ENCODE measurements at regions not wholly inside any gene's neighbourhood (a gene's known extent, or its start where the extent isn't known, plus 50 kb on each side); places are given as distances from the start of the nearest gene placed in this dataset.
"Not testable (repeated sequence)": the region's sequence is repeated elsewhere in the genome, so short reads cannot be mapped to it uniquely, and the experiment has no call there.

- H3K27ac Mint-ChIP-seq: no peak overlapping the region
- DNase-seq (no peak), ATAC-seq (no peak)
- H3K9me3 Mint-ChIP-seq (ENCODE audit: low read depth): peaks cover 3% of the 10 kb centered on the region
- no peaks in the 10 kb centered on the region for H3K4me1 Mint-ChIP-seq
- H3K36me3 Mint-ChIP-seq: no peaks in the 10 kb centered on the region
- no peaks in the 10 kb centered on the region for H3K27me3 Mint-ChIP-seq
- H3K4me3 Mint-ChIP-seq: no peak overlapping the region
- CTCF ChIA-PET: no interaction called here
Observed at GRCh38 chr6:114649298-114649697, 306.5 kb upstream of the HS3ST5 start.

- H3K27ac Mint-ChIP-seq: no peak overlapping the region
- no peaks in the 10 kb centered on the region for H3K27me3 Mint-ChIP-seq
- ATAC-seq (no peak), DNase-seq (no peak)
- H3K4me1 Mint-ChIP-seq: no peaks in the 10 kb centered on the region
- no peak overlapping the region for H3K4me3 Mint-ChIP-seq
- no peaks in the 10 kb centered on the region for H3K36me3 Mint-ChIP-seq
- peaks cover 3% of the 10 kb centered on the region for H3K9me3 Mint-ChIP-seq (ENCODE audit: low read depth)
- CTCF ChIA-PET: no interaction called here
Observed at GRCh38 chr6:114648847-114649246, 306.0 kb upstream of the HS3ST5 start.

GRCh38 chr6:114638341-114638740 is 295.5 kb upstream of the HS3ST5 start:
- Mint-ChIP-seq H3K27ac (no peak overlapping the region), H3K4me1 (no peaks in the 10 kb centered on the region), H3K36me3 (no peaks in the 10 kb centered on the region), H3K4me3 (no peak overlapping the region), H3K9me3 (ENCODE audit: low read depth) (peaks cover 4% of the 10 kb centered on the region), H3K27me3 (no peaks in the 10 kb centered on the region)
- CTCF ChIA-PET: no interaction called here
- ATAC-seq: no peak
- DNase-seq: no peak

- H3K27ac Mint-ChIP-seq: no peak overlapping the region
- H3K36me3 Mint-ChIP-seq: no peaks in the 10 kb centered on the region
- no peaks in the 10 kb centered on the region for H3K4me1 Mint-ChIP-seq
- H3K4me3 Mint-ChIP-seq: no peak overlapping the region
- CTCF ChIA-PET: no interaction called here
- DNase-seq: no peak
- H3K27me3 Mint-ChIP-seq: no peaks in the 10 kb centered on the region
- peaks cover 4% of the 10 kb centered on the region for H3K9me3 Mint-ChIP-seq (ENCODE audit: low read depth)
- no peak for ATAC-seq
Observed at GRCh38 chr6:114634016-114634415, 291.2 kb upstream of the HS3ST5 start.

- H3K27ac Mint-ChIP-seq; H3K27me3 Mint-ChIP-seq; H3K36me3 Mint-ChIP-seq; H3K4me1 Mint-ChIP-seq; ATAC-seq; CTCF ChIA-PET; H3K4me3 Mint-ChIP-seq; DNase-seq; H3K9me3 Mint-ChIP-seq (ENCODE audit: low read depth): not testable (repeated sequence)
Observed at GRCh38 chr6:114626226-114626625, 283.4 kb upstream of the HS3ST5 start.

- no peaks in the 10 kb centered on the region for H3K36me3 Mint-ChIP-seq
- H3K27ac Mint-ChIP-seq: no peak overlapping the region
- CTCF ChIA-PET: no interaction called here
- no peak overlapping the region for H3K4me3 Mint-ChIP-seq
- H3K27me3 Mint-ChIP-seq: no peaks in the 10 kb centered on the region
- ATAC-seq (no peak), DNase-seq (no peak)
- H3K4me1 Mint-ChIP-seq: no peaks in the 10 kb centered on the region
- no peaks in the 10 kb centered on the region for H3K9me3 Mint-ChIP-seq (ENCODE audit: low read depth)
Observed at GRCh38 chr6:114619621-114620200, 276.9 kb upstream of the HS3ST5 start.

- Mint-ChIP-seq H3K36me3 (no peaks in the 10 kb centered on the region), H3K4me3 (no peak overlapping the region), H3K27me3 (no peaks in the 10 kb centered on the region), H3K4me1 (no peaks in the 10 kb centered on the region), H3K9me3 (ENCODE audit: low read depth) (peaks cover 6% of the 10 kb centered on the region), H3K27ac (no peak overlapping the region)
- DNase-seq: no peak
- CTCF ChIA-PET: no interaction called here
- ATAC-seq: no peak
Observed at GRCh38 chr6:114611696-114612095, 268.9 kb upstream of the HS3ST5 start.

- ATAC-seq (no peak), DNase-seq (no peak)
- Mint-ChIP-seq H3K27me3 (no peaks in the 10 kb centered on the region), H3K36me3 (no peaks in the 10 kb centered on the region), H3K4me1 (no peaks in the 10 kb centered on the region), H3K27ac (no peak overlapping the region), H3K4me3 (no peak overlapping the region), H3K9me3 (ENCODE audit: low read depth) (peaks cover 6% of the 10 kb centered on the region)
- CTCF ChIA-PET: no interaction called here
Observed at GRCh38 chr6:114608091-114608490, 265.3 kb upstream of the HS3ST5 start.

GRCh38 chr6:114605656-114606055 is 262.8 kb upstream of the HS3ST5 start:
- DNase-seq: no peak
- no peaks in the 10 kb centered on the region for H3K36me3 Mint-ChIP-seq
- H3K4me1 Mint-ChIP-seq: no peaks in the 10 kb centered on the region
- peaks cover under 1% of the 10 kb centered on the region for H3K9me3 Mint-ChIP-seq (ENCODE audit: low read depth)
- ATAC-seq: no peak
- no peak overlapping the region for H3K4me3 Mint-ChIP-seq
- CTCF ChIA-PET: no interaction called here
- no peak overlapping the region for H3K27ac Mint-ChIP-seq
- no peaks in the 10 kb centered on the region for H3K27me3 Mint-ChIP-seq

GRCh38 chr6:114600381-114600780 is 257.6 kb upstream of the HS3ST5 start:
- H3K27ac Mint-ChIP-seq: no peak overlapping the region
- DNase-seq: no peak
- no peaks in the 10 kb centered on the region for H3K36me3 Mint-ChIP-seq
- H3K4me1 Mint-ChIP-seq: no peaks in the 10 kb centered on the region
- H3K27me3 Mint-ChIP-seq: no peaks in the 10 kb centered on the region
- H3K4me3 Mint-ChIP-seq: no peak overlapping the region
- ATAC-seq: no peak
- no peaks in the 10 kb centered on the region for H3K9me3 Mint-ChIP-seq (ENCODE audit: low read depth)
- CTCF ChIA-PET: no interaction called here

- Mint-ChIP-seq H3K27ac (no peak overlapping the region), H3K9me3 (ENCODE audit: low read depth) (no peaks in the 10 kb centered on the region), H3K4me1 (no peaks in the 10 kb centered on the region), H3K36me3 (no peaks in the 10 kb centered on the region), H3K27me3 (no peaks in the 10 kb centered on the region), H3K4me3 (no peak overlapping the region)
- ATAC-seq (no peak), DNase-seq (no peak)
- CTCF ChIA-PET: interaction anchor here (0.6 kb wide), 1 partner anchor 165 kb away, joined by 3 read pairs; no protein-coding TSS in a partner anchor
Observed at GRCh38 chr6:114595591-114595990, 252.8 kb upstream of the HS3ST5 start.

- Mint-ChIP-seq H3K27ac (no peak overlapping the region), H3K4me1 (no peaks in the 10 kb centered on the region), H3K27me3 (no peaks in the 10 kb centered on the region), H3K9me3 (ENCODE audit: low read depth) (peaks cover under 1% of the 10 kb centered on the region), H3K4me3 (no peak overlapping the region), H3K36me3 (no peaks in the 10 kb centered on the region)
- CTCF ChIA-PET: interaction anchor here (0.6 kb wide), 1 partner anchor 165 kb away, joined by 3 read pairs; no protein-coding TSS in a partner anchor
- ATAC-seq (no peak), DNase-seq (no peak)
Observed at GRCh38 chr6:114595186-114595585, 252.4 kb upstream of the HS3ST5 start.

GRCh38 chr6:114592506-114592905 is 249.7 kb upstream of the HS3ST5 start:
- no peak for ATAC-seq
- CTCF ChIA-PET: no interaction called here
- DNase-seq: no peak
- no peak overlapping the region for H3K27ac Mint-ChIP-seq
- no peaks in the 10 kb centered on the region for H3K27me3 Mint-ChIP-seq
- no peaks in the 10 kb centered on the region for H3K36me3 Mint-ChIP-seq
- no peaks in the 10 kb centered on the region for H3K4me1 Mint-ChIP-seq
- H3K9me3 Mint-ChIP-seq (ENCODE audit: low read depth): peaks cover 7% of the 10 kb centered on the region
- H3K4me3 Mint-ChIP-seq: no peak overlapping the region

GRCh38 chr6:114588726-114589125 is 245.9 kb upstream of the HS3ST5 start:
- no peak for ATAC-seq
- no peaks in the 10 kb centered on the region for H3K27me3 Mint-ChIP-seq
- H3K9me3 Mint-ChIP-seq (ENCODE audit: low read depth): peaks cover 7% of the 10 kb centered on the region
- H3K4me1 Mint-ChIP-seq: no peaks in the 10 kb centered on the region
- H3K36me3 Mint-ChIP-seq: no peaks in the 10 kb centered on the region
- no peak overlapping the region for H3K4me3 Mint-ChIP-seq
- CTCF ChIA-PET: no interaction called here
- no peak overlapping the region for H3K27ac Mint-ChIP-seq
- no peak for DNase-seq

GRCh38 chr6:114586298-114586697 is 243.5 kb upstream of the HS3ST5 start:
- no peaks in the 10 kb centered on the region for H3K27me3 Mint-ChIP-seq
- no peaks in the 10 kb centered on the region for H3K36me3 Mint-ChIP-seq
- CTCF ChIA-PET: no interaction called here
- DNase-seq: no peak
- no peak overlapping the region for H3K4me3 Mint-ChIP-seq
- no peaks in the 10 kb centered on the region for H3K4me1 Mint-ChIP-seq
- no peak overlapping the region for H3K27ac Mint-ChIP-seq
- peaks cover 9% of the 10 kb centered on the region for H3K9me3 Mint-ChIP-seq (ENCODE audit: low read depth)
- no peak for ATAC-seq

Measured in activated CD8-positive, alpha-beta memory T cell treated with anti-CD3 and anti-CD28 coated beads, Interleukin-2, amount 10 ng/mL, durations not matched to agents 7 days and 5 days (primary cell).